GM21390 (cell line): ENCODE measurements at regions not wholly inside any gene's neighbourhood (a gene's known extent, or its start where the extent isn't known, plus 50 kb on each side); places are given as distances from the start of the nearest gene placed in this dataset.
"Not testable (repeated sequence)": the region's sequence is repeated elsewhere in the genome, so short reads cannot be mapped to it uniquely, and the experiment has no call there.

ENCODE experiments used
- ATAC-seq: cut with Tn5 transposase; IDR thresholded peaks from one replicate; pipeline ENCODE4 v1.9.1; 2021; ENCODE audit not compliant: unreplicated experiment

- no peak for ATAC-seq
Observed at GRCh38 chr5:104606258-104606829, 1043.8 kb upstream of the NUDT12 start.

- ATAC-seq, result no peak
Observed at GRCh38 chr5:104599726-104600125, 1037.1 kb upstream of the NUDT12 start.

GRCh38 chr5:104598285-104598684, 1035.7 kb upstream of the NUDT12 start:
- no peak for ATAC-seq

GRCh38 chr5:104594850-104595249, 1032.3 kb upstream of the NUDT12 start:
- ATAC-seq, result no peak

GRCh38 chr5:104576677-104577076, 1014.1 kb upstream of the NUDT12 start:
- no peak for ATAC-seq

- no peak for ATAC-seq
Observed at GRCh38 chr5:104573949-104574709, 1011.5 kb upstream of the NUDT12 start.

GRCh38 chr5:104569621-104570020, 1007.0 kb upstream of the NUDT12 start:
- no peak for ATAC-seq

- no peak for ATAC-seq
Observed at GRCh38 chr5:104564530-104564929, 1001.9 kb upstream of the NUDT12 start.

GRCh38 chr5:104556957-104557356, 994.4 kb upstream of the NUDT12 start:
- ATAC-seq, result no peak

GRCh38 chr5:104551628-104552027, 989.0 kb upstream of the NUDT12 start:
- no peak for ATAC-seq

- not testable (repeated sequence) for ATAC-seq
Observed at GRCh38 chr5:104546871-104547270, 984.3 kb upstream of the NUDT12 start.

- no peak for ATAC-seq
Observed at GRCh38 chr5:104541141-104541785, 978.7 kb upstream of the NUDT12 start.

- ATAC-seq, result no peak
Observed at GRCh38 chr5:104540448-104540847, 977.9 kb upstream of the NUDT12 start.

GRCh38 chr5:104539618-104540350, 977.2 kb upstream of the NUDT12 start:
- no peak for ATAC-seq

GRCh38 chr5:104538734-104539133, 976.1 kb upstream of the NUDT12 start:
- no peak for ATAC-seq

GRCh38 chr5:104533498-104533897, 970.9 kb upstream of the NUDT12 start:
- no peak for ATAC-seq

- no peak for ATAC-seq
Observed at GRCh38 chr5:104526866-104527265, 964.3 kb upstream of the NUDT12 start.

GRCh38 chr5:104513640-104514072, 951.1 kb upstream of the NUDT12 start:
- no peak for ATAC-seq

GRCh38 chr5:104513121-104513602, 950.6 kb upstream of the NUDT12 start:
- ATAC-seq, result no peak

- no peak for ATAC-seq
Observed at GRCh38 chr5:104512063-104512825, 949.7 kb upstream of the NUDT12 start.

GRCh38 chr5:104498281-104498680, 935.7 kb upstream of the NUDT12 start:
- no peak for ATAC-seq
